Activated T-cell treated with anti-CD3 and anti-CD28 coated beads for 1 hour (primary cell): ENCODE measurements at regions not wholly inside any gene's neighbourhood (a gene's known extent, or its start where the extent isn't known, plus 50 kb on each side); places are given as distances from the start of the nearest gene placed in this dataset.
"Not testable (repeated sequence)": the region's sequence is repeated elsewhere in the genome, so short reads cannot be mapped to it uniquely, and the experiment has no call there.

Experiments used
- DNase-seq: peaks from one replicate; pipeline ENCODE4 v3.0.0-alpha.2; 2020; ENCODE audit warnings: low read depth

DNA sequence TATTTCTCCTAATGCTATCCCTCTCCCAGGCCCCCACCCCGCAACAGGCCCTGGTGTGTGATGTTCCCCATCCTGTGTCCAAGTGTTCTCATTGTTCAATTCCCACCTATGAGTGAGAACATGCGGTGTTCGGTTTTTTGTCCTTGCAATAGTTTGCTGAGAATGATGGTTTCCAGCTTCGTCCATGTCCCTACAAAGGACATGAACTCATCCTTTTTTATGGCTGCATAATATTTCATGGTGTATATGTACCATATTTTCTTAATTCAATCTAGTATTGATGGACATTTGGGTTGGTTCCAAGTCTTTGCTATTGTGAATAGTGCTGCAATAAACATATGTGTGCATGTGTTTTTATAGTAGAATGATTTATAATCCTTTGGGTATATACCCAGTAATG is 1270.3 kb downstream of the UQCRFS1 start:
- DNase-seq: not testable (repeated sequence)

DNA sequence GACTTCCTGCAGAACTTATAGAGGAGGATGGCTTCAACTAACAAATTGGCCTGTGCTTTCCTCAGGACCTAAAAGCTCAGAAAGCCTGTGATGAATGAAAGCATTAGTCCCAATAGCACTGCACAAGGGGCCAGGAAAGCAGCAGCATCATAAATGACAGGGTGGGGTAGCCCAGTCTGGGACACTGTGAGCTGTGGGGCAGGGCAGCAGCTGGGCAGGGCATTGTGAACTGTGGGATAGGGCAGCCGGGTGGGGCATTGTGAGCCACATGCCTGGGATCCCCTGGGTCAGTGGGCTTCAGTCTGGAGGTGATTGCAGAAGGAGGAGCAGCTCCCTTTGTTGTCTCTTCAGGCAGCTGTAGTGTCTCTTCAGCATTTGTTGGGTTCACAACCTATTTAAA is 1276.8 kb downstream of the UQCRFS1 start:
- no peak for DNase-seq

DNA sequence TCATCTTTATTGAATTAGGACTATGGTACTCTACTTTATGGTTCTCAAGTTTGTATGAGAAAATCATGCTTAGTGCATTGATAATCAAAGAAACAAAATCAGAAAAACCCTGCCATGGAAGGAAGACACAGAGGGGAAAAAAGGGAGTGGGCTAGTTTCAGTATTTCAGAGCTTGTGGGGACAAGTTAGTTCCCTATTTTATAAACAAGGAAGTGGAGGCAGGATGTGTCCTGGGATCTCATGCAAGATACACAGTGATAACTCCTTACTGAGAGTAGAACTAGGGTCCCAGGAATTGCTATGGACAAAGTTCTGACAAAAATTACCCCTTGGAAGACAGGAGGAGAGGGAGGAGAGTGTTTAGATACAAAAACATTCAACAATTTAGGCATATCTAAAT is 1277.3 kb downstream of the UQCRFS1 start:
- DNase-seq: no peak

DNA sequence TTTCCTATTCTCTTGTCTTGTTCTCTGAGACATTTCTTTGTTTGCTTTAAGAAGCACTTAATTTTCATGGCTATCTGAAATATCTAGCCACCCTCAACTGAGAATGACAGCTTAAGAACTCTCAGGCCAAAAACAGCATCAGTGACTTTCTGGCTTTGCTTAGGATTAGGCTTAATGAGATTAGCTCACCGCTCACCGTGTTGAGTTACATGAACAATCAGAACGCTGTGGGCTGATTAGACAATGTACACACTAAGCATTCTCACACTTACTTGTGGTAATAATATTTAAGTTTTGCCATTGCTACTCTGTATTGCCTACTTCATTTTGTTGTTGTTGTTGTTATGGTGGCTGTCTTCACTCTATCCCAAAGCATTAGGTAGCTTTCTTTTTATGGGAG is 1283.6 kb downstream of the UQCRFS1 start:
- no peak for DNase-seq

DNA sequence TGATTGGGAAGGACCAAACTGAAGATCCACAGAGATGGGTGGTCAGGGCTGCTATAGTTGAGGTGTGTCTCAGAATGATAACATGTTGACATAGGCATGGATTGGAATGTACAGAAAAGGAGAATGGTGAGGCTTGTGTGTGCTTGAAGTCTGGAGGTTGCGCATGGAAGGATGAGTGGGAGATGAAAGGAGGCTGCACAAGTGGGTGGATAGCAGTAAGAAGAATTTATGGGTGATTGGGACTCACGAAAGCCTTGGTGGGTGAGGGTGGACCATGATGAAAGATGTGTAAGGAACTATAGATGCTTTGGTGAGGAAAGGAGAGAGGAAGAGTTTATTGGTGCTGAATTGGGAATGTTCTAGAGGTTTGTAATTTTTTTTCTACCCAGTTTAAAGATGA is 1287.7 kb downstream of the UQCRFS1 start:
- no peak for DNase-seq

DNA sequence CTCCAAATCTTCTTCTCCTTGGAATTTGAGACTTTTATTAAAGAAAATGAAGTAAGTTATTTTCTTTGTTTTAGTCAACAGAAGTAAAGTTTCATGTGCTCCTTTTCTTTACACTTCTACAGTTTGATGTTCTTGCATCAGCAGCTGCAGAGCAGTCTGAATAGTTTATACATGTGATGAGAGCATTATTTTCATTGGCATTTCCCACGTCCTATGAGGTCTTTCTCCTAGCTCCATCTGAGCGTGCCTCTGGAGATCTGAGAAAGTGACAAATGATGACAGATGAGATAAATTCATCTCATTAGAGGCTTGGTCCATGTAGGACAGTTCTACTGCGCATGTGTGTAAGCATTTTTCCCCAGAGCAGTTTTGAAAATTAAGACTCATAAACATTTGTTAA is 1290.0 kb downstream of the UQCRFS1 start:
- no peak for DNase-seq

DNA sequence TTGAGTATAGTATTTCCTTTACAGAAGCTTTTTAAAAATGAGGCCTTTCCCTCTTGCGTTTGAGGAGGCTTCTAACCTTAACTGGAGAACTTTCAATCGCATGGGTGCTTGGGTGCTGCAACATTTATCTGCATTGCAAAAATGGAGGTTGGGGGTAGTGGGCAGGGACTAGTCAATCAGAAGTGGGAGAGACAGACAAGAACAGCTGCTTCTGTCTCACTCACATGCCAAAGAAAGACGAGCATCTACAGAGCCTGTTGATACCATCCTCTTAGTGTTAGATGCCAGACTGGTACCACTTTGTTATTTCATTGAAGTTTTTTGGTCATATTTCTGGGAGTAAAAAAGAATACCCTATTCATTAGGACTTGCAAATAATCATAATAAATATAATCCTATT is 1292.2 kb downstream of the UQCRFS1 start:
- DNase-seq: no peak

DNA sequence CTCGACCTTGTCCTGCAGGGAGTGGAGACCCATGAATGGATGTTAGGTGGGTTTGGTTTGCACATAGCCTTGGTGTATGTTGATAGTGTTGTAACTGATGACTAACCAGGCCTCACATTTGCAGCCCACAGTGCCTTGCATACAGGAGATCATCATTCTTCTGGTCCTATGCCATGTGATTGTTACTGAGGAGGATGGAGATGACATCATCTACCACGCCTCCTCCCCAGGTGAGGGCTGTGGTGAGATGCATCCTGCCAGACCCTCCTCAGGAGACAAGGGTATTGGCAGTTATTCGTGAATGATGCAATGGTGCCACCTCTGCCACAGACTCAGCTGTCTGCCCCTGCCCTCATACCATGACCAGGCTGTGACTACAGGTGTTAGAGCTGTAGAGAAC is 1294.1 kb downstream of the UQCRFS1 start:
- no peak for DNase-seq

DNA sequence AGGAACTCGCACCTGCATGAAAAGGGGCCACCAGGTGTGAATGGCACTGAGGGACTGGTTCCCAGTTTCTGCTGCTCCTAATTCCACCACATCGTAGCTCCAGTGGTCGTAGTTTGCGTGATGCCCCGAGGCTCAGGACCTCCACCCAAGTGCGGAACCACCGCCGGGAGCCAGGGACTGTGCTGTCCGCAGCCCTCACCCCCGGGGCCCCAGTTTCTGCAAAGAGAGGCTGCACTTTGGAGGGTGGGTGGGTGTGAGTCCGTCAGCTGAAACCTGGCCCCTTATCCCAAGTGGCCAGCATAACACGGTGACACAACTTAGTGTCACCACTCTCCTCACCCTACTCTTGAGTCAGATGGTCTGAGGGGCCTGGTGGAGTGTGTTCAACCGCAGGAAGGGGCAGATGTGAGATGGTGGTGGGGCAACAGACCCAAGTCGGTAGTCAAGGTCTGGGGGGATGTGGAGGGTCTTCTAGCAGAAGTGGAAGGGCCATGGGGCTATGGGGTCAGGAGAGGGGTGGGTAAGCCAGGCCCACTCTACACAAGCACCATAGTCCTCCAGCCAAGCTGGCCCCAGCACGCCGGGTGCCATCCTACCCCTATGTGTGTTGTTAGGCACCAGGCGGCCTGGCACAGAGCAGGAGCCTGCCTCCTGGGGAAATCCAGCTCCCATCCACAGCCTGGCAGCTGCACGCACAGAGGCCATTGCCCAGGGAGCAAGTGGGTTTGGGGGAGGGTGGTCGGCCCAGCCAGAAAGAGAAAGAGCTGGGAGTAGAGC is 1301.6 kb downstream of the UQCRFS1 start:
- no peak for DNase-seq

DNA sequence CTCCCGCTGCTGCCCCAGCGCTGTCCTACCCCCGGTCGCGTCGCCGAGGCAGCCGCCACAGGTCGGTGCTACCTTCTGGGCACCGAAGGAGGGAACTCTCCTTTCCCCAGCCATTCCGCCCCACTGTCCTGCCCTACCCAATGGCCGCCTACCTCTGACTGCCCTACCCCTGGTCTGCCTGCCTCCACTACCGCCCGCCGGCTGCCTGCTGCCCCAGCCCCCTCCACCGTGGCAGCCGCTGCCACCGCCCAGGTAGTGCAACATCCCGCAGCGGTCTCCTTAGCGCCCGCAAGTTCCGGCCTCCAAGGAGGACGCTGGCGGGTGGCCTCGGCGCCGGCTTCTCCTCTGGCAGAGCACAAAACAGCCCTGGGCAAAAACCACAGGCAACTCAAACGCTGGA is 1303.1 kb downstream of the UQCRFS1 start:
- DNase-seq: no peak

DNA sequence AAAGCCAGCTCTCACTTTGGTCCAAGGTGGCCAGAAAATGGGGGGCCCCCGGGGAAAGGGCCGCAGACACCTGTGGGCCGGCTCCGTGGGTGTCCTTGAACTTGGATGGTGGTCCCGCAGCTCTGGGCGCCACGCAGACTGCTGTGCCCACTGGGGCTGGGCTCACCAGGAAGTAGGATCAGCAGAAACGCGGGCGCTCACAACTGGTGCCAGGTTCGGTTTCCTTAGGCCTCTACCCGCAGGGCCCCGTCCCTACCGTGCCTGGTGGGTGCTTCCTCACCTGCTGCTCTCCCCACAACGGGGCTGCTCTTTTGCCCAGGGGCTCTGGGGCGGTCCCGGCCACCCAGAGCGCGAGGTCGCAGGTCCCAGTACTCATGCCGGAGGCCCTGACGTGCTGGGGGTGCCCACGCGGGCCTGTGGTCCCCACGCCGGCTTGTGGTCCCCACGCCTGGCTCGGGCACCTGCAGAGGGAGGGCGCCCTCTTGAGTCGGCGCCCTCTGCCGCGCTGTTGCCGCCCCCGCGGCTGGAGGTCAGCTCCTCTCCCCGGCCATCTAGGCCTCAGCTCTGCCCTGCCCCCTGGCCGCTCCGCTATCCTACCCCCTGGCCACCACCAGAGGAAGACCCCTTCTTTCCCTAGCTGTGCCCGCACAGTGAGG is 1303.6 kb downstream of the UQCRFS1 start:
- no peak for DNase-seq

DNA sequence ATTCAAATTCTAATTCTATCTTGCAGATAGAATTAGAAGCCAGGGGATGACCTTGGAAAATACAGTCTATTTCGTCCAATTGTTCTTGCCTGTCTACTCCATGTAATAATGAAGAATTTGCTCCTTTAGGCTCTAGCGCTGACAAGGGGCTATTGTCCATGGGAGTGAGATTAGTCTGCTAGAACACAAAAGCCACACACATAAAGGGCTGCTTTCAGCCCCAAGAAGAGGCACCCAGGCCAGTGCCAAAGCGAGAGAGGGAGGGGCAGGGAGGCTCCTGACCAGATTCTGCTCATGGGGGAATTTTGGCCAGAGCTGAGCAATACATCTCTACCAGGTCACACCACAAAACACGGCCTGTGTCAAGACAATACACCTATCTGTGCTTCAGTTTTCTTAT is 1306.9 kb downstream of the UQCRFS1 start:
- DNase-seq: no peak

DNA sequence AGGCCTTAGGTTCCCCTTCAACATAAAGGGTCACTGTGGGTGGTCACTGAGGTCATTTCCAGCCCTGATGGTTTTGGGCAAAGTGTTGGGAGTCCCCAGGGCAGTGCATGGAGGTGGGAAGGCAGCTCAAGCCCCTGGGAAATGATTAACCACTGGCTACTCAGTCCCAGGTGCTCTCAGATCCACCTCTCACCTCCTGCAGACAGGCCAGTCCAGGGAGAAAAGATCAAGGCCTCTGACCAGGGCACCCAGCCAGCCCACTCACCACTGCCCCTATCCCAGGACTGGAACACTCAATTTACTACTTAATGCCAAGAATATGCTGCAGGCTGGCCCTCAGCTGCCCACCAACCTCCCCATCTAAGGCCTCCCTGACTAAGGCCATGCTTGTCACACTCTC is 1307.9 kb downstream of the UQCRFS1 start:
- DNase-seq: no peak

DNA sequence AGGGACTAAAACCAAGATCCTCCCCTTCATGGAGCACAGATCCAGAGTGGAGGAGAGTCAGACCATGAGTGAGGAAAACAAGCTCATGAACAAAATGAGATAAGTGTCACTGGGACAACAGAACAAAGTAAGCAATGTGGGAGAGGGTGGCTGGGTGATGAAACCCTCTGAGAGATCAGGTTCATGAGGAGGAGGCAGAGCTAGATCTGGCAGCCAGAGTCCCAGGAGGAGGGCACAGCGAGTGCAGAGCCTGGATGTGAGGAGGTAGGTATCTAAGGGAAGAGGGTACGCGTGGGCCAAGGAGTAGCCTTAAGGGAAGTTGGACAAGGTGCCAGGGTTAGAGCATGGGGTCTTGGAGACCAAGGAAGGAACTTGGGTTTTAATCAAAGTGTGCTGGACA is 1311.9 kb downstream of the UQCRFS1 start:
- DNase-seq: no peak

DNA sequence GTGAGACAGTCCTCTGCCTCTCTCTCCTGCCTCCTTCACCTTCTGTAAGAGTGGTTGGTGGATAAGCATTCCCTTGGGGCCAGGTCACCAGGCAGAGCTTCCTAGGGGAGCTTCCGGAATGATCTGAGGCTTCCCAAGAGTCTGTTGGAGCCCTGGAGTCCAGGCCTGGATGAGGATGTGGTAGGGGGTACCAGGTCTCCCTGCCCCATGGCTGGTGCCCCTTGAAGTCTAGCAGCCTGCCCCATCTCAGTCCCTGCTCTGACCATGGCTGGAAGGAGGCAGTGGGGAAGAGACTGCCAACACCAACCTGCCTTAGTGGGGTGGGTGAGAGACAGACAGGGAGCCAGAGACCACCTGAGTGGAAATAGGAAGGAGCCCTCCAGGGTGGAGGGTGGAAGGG is 1316.9 kb downstream of the UQCRFS1 start:
- no peak for DNase-seq

DNA sequence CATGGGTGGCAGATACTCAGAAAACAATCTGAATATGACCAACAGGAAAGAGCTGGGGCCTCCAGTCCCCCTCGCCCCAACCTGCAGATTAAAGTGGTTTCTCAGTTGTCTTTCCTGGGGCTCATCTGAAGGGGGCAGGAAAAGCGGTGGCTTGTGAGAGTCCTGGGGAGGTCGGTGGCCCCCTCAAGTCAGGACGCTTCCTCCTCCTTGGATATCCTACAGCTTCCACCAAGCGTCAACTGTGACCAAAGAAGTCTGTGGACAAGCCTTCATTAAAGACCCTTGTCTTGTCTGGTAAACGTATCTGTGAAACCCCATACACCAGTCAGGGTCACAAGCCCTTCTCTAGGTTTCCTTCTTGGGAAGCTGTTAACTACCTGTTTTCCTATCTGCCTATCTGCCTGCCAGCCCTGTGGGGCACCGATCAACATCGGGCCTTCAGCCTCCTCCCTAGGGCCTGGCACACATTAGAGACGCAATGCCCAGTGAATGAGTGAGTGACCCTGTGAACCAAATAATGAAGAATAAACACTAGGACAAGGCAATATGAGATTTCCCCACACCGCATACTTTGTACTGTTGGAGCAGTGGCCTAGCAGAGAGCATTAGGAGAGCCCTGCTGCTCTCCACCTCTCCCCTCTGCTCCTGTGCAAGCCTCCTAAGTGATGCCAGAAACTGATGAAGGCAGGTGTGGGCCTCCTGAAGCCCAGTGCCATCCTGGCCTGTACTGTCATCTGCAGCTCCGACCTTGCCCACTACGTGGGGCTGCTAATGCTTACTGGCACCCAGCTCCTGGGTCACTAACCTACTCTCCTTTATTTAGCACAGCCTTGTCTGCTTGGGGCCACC is 1317.8 kb downstream of the UQCRFS1 start:
- DNase-seq: no peak

DNA sequence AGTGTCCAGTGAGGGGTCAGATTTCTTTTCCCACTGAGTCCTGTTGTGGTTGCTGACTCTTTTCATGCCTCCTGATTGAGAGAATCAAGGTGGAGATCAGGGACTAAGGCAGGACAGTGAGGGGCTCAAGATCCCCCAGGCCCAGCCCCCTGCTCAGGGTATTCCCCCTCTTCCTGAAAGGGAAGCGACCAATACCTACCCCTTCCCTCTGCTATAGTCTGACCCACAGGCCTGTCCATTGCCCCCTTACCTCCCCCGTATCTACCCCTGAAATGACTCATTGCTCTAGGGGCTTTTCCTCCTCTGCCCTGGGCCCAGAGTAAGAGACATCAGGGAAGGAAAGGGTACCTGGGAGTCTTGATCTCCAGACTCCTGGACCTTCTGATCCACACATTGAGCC is 1320.5 kb downstream of the UQCRFS1 start:
- no peak for DNase-seq

DNA sequence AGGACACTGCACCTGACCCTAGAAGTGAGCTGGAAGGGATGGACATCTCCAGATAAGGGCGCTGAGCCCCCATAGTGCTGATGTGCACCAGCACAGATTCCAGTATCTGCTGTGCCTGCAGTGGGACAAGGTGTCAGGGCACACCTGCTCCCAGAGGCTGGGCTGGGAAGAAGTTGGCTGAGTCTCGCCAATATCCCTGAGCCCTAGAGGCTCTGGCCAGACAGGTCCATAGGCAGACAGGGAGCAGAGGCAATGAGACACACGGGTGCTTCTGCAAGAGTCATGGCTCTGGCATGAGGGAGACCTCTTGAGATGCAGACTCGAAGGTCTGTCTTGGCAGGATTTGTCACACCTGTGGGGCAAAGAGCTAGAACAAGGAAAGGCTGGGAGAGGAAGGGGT is 1321.5 kb downstream of the UQCRFS1 start:
- no peak for DNase-seq

DNA sequence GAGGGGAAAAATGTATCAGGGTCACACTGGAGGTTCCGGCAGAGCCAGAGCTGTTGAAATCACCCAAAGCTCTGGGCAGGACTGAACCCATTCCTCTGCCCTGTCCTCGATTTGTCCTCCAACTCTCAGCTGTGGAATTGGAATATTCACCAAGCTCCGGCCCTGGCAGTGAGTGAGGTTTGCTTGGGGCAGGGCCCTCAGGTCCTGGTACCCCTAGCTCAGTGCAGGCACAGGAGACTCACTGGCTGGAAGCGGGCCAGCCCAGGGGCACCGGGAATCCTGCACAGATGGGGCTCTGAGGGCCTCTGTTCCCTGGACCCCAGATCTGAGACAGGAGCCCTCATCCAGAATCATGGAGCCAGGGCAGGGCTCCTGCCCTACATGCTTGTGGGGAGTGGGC is 1322.3 kb downstream of the UQCRFS1 start:
- no peak for DNase-seq

DNA sequence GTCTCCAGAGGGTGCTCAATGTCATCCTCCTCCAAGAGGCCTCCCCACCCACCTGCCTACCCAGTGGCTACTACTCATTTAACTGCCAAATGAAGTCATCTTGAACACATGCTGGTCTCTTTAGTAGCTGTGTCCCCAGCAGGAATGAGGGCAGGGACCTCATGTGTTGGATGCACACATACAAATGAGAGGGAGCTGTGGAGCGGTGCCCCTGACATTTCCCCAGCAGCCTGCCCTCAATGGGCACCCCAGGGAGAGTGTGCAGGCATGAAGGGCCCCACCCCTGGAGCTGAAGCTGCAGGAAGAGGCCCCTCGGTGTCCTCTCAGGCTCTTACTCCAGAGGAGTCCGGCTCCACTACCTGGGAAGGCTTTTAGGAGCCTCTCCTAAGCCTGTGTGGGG is 1322.7 kb downstream of the UQCRFS1 start:
- DNase-seq: no peak

DNA sequence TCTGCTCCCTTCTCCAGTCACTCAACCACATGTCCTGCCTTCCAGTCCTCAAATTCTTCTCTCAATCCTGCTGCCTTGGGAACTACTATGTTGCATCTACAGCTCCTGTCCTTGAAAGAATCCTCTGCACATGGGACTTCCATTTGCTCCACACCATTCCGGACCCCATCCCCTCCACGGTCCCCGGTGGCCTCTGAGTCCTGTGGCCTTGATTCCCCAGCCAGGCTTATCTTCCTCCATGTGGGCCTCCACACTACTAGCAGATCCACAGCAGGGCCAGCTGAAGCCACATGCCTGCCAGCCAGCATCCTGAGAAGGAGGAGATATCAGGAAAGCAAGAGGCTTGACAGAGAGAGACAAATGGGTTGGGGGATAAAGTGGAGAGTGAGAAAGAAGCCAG is 1323.8 kb downstream of the UQCRFS1 start:
- DNase-seq: no peak

DNA sequence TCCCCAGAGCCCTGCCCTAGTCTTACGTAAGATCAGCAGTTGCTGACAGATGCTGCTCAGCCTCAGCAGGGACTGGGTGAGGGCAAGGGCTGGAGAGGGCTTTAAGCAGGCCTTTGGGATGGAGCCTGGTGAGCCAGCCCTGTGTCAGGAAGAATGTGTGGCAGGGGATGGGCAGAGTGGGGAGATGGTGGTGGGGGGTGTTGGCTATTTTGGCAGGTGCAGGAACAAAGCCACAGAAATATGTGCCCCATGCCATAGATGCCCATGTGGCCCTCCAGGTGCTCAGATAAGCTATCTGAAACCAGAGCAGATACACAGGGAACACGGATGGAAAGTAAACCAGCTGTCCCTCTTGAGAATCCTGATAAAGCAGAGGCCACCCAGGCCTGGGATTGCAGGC is 1325.0 kb downstream of the UQCRFS1 start:
- DNase-seq: no peak

DNA sequence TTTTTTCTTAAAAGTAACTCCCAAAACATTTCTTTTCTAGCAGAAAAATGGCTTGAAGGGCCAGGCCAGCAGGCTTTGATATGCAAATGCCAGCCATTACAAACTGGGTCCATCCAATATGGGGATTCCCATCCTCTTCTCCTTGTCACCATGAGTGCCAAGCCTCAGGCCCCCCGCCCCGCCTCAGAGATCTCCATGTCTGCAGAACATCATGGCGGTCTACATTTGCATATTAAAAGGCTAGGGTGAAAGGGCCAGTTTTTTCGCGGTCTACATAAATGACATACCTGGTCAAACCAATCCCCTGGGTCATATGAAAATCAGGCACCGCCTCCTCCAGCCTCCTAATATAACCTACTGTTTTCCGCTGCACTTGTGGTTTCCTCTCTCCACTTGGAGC is 1327.6 kb downstream of the UQCRFS1 start:
- DNase-seq: no peak
